CD4-positive, alpha-beta T cell treated with Interleukin-4 for 1 hour (primary cell): ENCODE measurements at regions not wholly inside any gene's neighbourhood (a gene's known extent, or its start where the extent isn't known, plus 50 kb on each side); places are given as distances from the start of the nearest gene placed in this dataset.

ENCODE experiments used
- DNase-seq, 2 donors: peaks; one replicate each; pipeline ENCODE4 v3.0.0-alpha.2; 2020 to 2022

DNA sequence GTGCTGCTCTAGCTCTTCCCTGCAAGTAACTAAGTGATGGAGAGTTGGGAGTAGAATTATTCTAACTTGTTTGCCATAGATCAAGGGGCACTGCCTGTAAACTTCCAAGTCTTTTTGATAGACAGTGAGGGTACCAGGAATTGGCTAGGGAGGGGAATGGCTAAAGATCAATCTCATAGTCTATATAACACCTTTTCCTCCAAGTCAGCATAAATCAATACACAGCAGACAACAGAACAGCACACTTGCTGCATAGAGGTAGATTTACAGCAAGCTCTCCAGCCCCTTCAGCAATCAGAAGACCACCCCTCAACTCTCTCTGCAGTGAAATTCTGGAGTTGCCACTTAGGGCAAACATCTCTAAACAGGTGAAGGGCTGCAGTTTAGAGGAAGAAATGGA, 643.5 kb upstream of the KLF4 start:
- DNase-seq, result no peak

DNA sequence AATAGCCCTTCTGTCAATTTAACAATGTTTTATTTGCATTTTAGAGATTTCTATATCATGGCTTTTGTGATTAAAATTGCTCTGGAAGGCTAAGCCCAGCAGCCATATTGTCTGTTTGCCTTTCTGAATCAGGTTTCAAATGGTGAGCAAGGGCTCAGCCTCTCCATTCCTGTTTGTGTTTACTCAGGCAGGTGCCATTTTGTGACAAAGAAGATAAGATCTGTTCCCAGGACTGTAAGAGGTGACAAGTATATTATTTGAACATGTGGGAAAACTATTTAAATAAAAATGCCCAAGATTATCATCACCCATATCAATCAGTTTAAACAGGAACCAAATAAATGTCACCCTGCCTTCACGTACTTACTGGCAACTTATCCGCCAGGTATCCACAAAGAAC, 641.3 kb upstream of the KLF4 start:
- DNase-seq, result no peak

DNA sequence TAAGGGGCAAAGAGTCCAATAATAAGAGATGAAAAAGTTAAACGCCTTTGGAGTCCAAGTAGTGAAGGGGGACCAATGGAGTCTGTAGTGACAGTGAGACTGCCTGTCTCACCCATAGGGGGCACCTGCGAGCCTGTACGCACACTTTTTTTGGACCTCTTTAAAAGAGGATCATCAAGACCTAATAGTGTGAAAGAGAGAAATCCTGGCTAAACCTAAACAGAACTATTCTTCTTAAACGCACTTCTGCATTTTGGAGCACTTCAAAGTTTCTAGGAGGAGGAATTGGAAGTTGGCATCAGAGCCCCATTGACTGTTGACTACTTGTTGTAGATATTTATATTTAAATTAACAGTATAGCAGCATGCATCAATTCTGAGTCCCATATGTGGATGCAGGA, 636.1 kb upstream of the KLF4 start:
- DNase-seq, result no peak

DNA sequence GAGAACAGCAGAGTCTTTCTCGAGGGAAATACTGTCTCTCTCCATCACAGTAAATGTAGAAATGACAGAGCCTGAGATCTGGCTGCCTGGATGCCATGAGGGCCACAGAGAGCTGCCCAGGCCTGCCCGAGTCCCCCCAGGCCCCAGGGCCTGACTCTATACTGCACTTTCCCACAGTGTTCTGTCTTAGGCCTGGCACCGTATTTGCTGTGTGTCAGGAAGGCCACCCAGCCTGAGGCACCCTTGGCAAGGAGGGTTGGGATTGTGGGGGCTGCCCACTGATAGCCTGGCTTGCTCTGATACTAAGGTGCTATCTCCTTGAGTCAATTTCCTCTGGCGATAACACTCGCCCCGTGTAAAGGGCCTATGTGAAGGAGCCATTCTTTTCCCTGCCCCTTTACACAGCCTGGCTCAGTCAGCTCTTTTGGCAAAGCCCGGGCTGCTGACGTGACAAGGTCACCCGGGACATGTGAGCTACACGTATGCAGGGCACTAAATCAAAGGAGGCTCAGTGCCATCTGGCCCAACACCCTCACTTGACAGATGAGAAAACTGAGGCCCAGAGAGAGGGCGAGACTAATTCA, 630.1 kb upstream of the KLF4 start:
- no peak for DNase-seq

DNA sequence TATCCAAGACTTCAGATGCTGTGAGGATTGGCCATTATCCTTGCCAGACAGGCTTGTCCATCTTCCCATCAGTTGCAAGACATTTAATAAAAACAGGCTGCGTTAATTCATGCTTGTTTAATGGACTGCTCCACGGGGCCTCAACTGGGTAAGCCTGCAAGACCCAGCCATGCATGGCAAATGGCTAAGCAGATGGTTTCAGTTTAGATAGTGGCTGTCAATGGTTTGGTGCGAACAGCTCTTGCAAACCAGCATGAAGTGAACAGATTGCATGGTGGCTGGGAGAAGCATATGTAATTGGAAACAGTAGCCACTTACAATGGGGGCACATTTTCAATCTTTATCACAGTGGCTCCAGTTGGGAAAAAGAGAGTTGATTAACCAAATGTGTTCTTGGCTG, 628.2 kb upstream of the KLF4 start:
- no peak for DNase-seq

DNA sequence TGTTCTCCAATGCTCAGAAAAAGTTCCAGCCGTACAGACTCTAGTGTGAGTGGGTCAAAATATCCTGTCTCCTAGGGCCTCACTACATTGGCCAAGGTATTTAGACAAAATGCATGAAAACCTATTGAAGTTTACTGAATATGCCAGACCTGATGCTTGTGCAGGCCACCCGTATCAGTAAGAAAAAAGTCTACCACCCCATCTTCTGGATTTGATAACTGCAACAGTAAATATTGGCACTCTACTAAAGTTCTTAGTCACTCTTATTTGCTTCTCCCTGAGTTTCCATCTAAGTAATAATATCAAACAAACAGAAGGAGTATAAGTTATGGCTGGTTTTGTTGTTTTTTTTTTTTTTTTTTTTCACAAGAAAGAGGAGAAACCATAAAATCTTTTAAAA, 627.7 kb upstream of the KLF4 start:
- no peak for DNase-seq

DNA sequence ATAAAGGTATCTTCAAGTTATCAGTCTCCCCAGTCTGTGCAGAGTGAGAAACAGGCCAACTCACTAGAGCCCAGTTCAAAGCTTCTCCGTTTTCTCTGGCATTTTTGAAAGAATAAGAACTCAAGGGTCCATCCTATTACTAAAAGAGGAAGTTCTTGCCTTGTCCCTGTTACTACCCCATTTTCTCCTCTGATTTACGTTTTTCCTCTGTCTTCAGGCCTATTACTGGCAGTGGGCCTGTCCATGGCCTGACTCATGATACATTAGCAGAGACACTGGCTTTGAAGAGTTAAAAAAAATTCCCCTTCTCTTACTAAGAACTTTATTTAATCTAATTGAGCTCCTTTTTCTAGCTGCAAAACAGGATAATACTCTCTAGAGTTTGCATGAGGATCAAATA, 624.0 kb upstream of the KLF4 start:
- DNase-seq, result peak in 1 of 2 donors; percentile 18

DNA sequence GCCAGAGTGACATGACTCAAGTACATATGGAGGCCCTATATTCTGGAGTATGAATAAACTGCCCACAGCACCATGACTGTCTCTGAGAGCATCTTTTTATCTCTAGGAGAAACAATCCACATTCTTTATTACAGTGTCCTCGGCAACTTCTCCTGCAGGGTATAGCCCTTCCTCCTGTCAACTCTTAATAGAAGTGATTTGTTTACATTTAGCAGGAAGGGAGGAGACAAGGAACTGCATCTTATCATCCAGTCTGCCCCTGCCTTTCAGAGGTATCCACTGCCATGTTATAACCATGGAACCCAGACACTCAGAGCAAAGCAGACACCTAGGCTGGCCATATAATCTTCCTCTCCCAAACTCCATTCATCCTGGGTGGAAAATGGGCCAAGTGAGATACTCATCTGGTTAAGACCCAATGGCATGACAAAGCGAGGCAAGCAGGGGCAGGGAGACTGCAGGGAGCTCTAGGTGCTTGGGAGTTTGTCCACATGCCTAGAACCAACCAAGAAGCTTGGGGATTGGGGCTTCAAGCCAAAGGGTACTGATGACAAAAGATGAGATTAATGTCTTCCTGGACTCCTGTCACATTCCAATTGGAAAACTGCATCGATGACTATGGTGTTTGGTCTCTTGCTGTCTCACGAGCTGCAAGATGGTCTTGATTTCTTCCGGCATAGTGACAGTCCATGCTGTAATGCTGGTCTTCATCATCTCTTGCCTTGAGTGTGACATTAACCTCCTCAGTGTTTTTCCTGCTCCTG, 620.5 kb upstream of the KLF4 start:
- no peak for DNase-seq

DNA sequence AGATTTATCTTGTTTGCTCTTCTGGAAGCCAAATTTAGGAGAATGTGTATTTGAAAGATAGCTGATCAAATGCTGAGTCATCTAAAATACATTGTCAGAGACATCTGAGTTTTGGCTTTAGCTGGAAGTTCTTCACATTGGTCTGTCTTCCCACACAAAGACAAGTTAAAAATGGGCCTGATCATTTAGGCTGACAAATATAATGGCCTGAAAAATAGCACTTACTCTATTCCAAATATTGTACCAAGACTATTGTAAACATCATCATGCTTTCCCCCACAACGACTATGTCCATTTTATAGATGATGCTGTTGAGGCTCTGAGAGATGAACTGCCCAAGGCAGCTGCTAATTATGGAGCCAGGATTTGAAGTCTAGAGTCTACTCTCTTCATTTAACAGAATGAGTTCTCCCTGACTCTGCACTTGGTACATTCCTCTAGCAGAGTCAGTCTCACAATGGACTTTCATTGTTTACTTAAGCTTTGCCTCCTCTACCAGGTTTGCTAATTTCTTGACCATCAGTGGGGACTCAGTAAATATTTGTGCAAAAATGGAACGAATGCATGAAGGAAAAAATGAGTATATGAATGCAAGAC, 619.4 kb upstream of the KLF4 start:
- no peak for DNase-seq

DNA sequence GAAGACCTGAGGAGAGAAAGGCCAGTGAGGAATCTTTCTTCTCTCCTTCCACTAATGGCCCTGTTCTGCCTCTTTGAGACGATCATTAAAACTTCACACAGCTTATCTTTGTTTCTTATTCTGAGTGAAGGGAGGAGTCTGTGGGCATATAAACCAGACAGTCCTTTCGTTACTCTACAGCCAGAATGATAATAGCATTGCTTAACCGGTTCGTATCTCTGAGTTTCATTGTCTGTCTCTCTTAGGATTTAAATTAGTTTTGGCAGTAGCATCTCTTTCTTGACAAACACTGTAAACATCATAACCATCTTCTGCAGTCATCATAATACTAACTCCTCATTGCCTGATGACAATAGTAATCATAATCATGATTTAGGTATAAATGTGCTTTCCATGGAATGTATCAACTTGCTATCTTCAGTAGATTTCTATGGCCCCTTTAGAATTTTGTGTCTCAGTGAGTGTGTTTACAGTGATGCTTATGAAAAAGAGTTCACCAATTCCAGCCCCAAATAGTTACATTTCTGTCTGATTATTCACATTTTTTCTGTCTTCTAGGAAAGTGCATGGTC, 618.8 kb upstream of the KLF4 start:
- DNase-seq, result no peak

DNA sequence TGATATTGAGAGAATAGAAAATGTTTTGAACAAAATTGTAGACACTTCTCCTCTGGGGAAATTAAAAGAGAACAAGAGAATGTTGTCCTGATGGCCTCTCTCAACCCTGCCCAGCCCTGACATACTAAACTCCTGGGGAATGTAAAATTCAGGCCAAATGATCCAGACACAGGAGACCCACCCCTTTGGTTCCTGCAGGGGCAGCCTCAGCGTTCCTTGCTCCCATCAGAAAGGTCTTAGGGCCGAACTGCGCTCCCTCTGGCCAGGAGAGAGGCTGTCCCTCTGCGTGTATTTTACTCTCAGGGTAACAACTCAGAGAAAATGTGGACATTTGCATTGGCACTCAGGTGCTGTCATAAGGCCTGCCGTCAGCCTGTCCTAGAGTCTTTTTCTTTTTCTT, 616.3 kb upstream of the KLF4 start:
- DNase-seq, result no peak

DNA sequence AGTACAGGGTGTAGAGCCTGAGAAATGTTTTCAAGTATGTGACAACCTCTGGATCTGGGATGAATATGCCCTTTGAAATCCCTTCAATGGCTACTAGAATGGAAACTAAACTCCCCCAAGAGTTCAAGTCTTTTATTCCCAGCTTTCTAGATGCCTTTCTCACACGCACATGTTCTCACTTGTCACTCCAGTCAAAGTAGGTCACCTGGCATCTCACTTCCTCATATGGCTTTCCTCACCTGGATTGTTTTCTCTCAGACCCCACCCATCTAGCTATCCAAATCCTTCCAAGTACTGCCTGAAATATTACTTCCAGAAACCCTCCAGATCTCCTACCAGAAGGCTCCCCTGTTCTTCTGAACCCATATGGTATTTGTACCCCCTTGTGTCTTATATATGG, 615.4 kb upstream of the KLF4 start:
- no peak for DNase-seq

DNA sequence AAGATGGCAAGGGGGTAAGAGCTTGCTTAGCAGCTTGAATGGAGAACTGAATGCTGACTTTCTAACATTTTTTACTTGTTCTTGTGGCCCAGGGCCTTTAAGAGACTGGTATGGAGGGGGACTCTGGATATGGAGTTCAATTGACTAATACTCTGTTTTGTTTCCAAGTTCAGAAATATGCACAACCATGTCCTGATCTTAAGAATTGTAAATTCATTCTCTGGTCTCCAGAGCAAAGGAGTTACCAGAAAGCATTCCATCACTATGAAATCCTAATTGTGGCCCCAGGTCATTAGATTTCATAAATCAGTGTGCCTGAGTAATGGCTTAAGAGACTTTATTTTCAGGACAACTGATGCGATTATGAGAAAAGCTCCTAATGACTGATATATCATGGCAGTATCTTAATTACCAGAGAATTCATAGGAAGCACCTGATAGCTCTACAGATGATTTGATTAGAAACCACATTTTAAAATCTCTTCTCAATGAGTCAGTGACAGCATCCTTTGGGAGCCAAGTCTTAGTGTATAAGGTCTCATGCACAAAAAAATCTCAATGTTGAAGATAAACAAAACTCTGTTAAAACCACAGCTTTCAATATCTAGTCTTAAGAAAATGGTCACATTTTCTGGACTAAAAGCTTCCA, 613.6 kb upstream of the KLF4 start:
- no peak for DNase-seq

DNA sequence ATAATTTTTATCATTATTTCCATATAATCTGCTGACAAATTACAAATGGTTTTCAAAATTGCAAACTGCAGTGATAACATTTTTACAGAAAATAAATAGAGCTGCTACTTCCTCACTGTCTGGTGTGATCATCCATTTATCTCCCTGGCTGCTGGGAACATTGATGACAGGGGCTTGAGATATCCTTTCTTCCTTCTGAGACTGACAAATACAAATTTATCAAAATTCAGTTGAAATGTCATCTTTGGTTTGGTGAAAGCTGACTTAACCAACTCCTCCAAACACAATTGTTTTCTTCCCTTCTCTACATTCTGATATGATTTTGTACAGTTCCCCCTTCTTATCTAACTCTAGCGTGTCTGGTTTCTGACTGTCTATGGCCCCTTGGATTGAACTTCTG, 611.8 kb upstream of the KLF4 start:
- no peak for DNase-seq

DNA sequence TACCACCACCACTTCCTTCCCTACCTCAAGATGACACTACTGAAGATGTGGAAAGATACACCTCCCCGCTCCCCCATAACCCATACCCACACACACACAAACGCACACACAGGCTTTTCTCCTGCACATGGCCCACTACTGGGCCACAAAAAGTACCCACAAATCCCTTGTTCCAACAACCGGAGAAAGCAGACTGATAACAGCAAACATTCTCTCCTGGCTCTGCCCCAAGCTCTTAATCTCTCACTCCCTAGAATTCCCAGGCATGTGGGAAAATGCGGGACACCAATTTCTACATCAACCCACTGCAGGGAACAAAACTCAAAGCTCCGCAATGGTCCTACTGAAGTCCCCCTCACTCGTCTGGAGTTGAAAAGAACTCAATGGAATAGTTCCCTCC, 611.0 kb upstream of the KLF4 start:
- DNase-seq, result no peak

DNA sequence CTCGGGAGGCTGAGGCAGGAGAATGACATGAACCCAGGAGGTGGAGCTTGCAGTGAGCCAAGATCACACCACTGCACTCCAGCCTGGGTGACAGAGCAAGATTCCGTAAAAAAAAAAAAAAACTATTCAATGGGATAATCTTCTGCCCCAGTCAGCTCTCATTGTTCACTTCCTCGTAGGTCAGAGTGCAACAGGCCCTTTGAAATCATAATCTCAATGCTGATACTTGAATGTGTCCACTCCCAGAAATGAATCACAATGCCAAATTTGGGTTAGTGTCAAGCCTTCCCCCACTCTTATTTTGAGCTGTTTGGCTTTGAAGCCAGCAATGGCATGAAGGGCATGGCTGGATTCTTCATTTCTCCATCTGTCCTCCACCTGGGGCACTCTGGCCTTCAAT, 610.3 kb upstream of the KLF4 start:
- no peak for DNase-seq

DNA sequence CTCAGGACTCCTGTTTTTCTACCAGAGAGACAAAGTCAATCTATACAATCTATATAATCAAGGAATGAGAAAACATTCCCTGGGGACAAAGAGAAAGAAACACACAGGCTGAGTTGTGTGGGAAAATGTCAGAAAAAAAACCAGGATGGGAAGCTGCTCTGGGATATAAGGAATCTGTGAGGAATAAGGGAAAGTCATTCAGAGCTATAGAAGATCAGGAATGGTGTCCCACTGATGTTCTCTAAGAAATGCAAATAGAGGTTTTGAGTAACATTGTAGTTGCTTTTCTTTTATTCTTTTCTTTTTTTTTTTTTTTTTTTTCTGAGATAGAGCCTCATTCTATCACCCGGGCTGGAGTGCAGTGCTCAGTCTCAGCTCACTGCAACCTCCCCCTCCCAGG, 605.9 kb upstream of the KLF4 start:
- DNase-seq, result no peak

DNA sequence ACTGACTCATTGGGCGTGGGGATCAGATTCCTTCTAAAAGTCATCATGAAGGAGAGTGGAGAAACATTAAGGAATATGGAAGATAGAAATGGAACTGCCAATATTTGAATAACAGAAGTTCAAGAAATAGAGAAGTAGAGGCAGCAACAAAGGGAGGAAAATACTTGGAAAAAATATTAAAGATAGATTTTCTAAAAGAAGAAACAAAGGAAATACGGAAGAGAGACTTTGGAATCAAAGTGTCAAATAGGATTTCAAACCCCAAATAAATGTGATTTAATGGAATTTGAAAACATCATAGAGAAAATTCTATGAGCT, 605.1 kb upstream of the KLF4 start:
- DNase-seq, result no peak

DNA sequence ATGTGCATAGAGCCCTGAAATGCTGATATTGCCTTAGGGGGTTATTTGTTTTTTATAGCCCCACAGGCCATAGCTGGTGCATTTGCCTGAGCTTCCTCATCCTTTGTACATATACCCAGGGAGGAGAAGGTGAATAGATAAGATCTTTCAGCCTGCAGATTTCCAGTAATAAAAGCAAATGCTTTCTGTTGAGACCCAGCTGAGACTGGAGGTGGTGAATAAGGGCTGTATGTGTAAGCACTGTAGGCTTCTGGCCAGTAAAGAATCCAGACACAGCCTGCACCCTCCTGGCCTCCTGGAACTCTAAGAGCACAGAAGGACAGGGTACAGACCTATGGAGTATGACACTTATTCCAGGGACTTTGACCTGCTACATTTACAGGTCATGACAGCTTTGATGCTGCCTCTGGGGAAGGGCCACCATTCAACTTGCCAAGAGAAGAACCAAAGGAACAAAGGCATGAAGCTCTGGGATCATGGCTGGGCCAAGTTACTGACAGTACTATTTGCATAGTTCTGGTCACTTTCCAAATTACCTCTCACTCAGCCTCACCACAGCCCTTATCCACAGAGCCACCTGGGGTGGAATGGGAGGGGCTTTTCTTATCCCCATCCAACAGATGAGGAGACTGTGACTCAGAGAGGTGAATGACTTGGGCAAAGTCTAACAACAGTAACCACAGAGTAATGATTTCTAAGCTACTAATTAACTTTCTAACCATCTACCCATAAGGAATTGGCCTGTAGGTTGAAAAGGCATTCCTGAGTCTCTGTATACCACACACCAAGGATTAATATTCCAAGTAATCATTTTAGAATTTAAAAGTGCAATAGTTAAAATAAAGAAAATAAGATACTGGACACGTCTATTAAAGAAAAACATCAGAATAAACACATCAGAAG, 604.5 kb upstream of the KLF4 start:
- DNase-seq, result no peak

DNA sequence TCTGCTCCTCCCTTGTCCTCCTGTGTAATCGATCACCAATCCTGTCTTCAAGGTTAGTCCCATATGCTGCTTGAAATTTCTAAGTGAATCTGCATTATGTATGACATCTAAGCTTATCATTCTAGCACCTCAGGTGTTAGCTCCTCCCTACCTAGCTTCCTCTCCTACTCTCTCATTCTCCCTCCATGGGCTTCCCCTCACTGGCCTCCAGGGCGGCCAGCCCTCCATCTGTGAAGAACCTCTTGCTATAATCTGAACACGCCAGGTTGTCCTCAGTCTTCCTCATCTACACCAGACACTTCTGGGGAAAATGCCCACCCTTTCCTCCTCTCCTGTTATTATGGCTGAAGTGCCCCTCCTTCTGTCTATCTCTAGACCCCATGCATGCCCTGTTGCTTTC, 599.3 kb upstream of the KLF4 start:
- DNase-seq, result no peak

DNA sequence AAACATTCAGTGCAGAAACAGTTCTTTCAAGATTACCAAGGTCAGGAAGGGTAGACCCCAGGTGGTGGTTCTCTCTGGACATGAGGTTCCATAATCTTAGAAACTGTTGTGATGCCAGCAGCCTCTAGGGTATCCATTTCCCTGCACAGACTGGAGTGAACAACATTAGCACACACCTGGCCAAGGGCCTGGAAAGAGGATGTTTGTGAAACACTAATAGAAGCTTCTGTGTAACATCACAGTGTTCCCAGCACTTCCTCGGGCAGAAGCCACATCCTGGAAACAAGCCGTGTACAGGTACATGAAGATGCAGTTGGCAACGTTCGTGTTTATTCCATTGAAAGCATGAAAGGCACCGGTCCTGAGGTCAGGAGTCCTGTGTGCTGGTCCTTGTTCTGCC, 598.2 kb upstream of the KLF4 start:
- no peak for DNase-seq

DNA sequence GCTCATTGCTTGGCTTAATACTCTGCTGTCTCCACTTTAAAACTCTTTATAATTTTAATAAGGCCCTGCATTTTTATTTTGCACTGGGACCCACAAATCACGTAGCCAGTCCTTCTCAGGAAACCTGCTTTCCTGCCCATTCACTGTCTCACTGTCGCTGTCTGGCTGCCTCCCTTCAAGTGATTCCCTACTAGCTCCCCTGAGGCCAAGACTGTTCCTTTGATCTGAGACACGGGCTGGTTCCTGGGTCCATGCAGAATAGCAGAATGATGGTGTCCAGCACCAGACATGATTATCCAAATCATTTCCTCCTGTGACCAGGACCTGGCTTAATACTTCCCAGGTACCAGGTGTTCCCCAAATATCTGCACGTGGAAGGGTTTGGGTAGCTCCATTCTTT, 597.1 kb upstream of the KLF4 start:
- DNase-seq, result no peak

DNA sequence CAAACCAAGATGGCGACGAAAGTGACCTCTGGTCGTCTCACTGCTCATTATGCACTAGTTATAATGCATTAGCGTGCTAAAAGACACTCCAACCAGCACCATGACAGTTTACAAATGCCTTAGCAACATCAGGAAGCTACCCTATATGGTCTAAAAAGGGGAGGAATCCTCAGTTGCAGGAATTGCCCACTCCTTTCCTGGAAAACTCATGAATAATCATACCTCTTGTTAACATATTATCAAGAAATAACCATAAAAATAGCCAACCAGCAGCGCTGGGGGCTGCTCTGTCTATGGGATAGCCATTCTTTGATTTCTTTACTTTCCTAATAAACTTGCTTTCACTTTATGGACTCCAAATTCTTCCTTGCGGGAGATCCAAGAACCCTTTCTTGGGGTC, 595.7 kb upstream of the KLF4 start:
- DNase-seq, result no peak
